ENCODE measurements at regions not wholly inside any gene's neighbourhood (a gene's known extent, or its start where the extent isn't known, plus 50 kb on each side); places are given as distances from the start of the nearest gene placed in this dataset.

DNA sequence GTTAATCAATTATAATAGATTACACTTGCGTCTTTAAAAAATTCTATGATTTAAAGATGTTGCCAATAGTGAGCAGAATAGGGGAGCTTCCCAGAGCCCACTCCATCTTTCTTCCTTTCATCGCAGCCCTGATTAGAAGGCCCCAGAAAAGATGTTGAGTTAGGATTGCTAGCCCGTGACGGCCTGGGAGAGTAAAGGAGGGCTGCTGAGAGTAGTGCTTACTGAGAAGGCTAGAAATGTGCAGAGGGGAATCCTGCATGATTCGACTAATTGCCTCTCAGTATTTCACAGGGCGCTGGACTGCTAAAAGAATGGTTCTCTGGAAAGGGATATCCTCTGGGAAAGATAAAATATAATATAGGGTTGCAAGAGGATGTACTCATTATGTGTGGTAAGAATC, 160.5 kb downstream of the C11orf87 start:
- TF ChIP-seq POLR2A (IDR thresholded peaks at IDR 0.05) (no peak), POLR2AphosphoS5 (IDR thresholded peaks at IDR 0.05) (no peak)
- TF ChIP-seq, protein P1, sequence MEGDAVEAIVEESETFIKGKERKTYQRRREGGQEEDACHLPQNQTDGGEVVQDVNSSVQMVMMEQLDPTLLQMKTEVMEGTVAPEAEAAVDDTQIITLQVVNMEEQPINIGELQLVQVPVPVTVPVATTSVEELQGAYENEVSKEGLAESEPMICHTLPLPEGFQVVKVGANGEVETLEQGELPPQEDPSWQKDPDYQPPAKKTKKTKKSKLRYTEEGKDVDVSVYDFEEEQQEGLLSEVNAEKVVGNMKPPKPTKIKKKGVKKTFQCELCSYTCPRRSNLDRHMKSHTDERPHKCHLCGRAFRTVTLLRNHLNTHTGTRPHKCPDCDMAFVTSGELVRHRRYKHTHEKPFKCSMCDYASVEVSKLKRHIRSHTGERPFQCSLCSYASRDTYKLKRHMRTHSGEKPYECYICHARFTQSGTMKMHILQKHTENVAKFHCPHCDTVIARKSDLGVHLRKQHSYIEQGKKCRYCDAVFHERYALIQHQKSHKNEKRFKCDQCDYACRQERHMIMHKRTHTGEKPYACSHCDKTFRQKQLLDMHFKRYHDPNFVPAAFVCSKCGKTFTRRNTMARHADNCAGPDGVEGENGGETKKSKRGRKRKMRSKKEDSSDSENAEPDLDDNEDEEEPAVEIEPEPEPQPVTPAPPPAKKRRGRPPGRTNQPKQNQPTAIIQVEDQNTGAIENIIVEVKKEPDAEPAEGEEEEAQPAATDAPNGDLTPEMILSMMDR (IDR thresholded peaks at IDR 0.05) = no peak
- Histone ChIP-seq H3K4me1 (replicated peaks) (no peaks in the 10 kb centered on the region), H3K27ac (no peak overlapping the region), H3K4me3 (no peak overlapping the region), H3K27me3 (replicated peaks; ENCODE audit: insufficient read depth) (no peaks in the 10 kb centered on the region), H3K36me3 (no peaks in the 10 kb centered on the region), H3K9me3 (no peaks in the 10 kb centered on the region)
- 79% methylated on average over 6 of the region's 6 CpGs for WGBS
- intact Hi-C loops (cut with DNase I) = no loop called here
- no peak for DNase-seq (ENCODE audit: low spot score)

DNA sequence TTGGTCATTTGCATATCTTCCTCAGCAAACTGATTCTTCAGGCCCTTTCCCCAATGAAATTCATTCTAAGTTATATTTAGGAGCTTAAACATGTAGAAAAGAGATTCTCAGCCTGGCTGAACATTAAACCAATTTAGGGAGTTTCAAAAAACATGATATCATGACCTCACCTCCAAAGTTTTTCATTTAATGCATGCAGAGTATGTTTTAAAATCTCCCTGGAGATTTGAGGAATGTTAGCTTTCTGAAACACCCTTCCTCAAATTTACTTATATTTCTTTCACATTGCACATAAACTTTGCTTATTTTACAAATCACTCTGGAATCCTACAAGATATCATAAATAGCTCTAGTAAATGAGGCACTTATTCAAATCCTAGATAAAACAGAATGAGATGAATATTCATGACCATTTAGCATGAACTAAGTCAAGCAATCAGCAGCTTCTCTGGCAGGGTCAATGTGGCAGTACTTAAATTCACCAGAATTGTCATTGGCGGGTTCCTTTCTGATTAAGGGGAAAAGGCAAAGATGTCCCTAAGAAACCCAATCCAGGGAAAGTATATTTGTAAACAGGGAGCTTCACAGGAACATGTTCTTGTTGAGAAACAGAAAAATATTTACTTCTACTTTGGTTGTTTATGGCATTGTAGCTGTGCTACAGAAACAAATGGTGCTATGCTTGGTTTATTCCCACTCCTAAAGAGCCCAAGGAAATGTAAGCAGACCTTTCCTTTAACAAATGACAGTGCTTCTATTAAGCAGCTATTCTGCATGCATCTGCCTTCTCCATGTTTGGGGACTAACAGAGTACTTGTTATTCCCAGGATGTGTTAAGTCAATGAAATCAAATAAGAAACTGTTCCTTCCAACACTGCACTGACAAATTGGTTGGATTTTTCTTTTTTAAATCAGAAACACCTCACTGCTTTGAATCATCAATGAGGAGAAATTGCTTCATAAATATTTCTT, 162.3 kb downstream of the C11orf87 start:
- TF ChIP-seq POLR2AphosphoS5 (IDR thresholded peaks at IDR 0.05) = no peak
- no peak for TF ChIP-seq POLR2A (IDR thresholded peaks at IDR 0.05)
- TF ChIP-seq, protein P1 (IDR thresholded peaks at IDR 0.05) = no peak
- Histone ChIP-seq H3K4me3 (no peak overlapping the region), H3K36me3 (no peaks in the 10 kb centered on the region), H3K27ac (no peak overlapping the region), H3K4me1 (replicated peaks) (no peaks in the 10 kb centered on the region), H3K27me3 (replicated peaks; ENCODE audit: insufficient read depth) (no peaks in the 10 kb centered on the region), H3K9me3 (no peaks in the 10 kb centered on the region)
- intact Hi-C loops (cut with DNase I) = no loop called here
- no peak for DNase-seq (ENCODE audit: low spot score)
- WGBS = 94% methylated on average over 1 of the region's 1 CpG

GRCh38 chr11:109586789-109587188, 164.8 kb downstream of the C11orf87 start:
- H3K4me1 ChIP-seq (replicated peaks) = no peaks in the 10 kb centered on the region
- WGBS = 54% methylated on average over 2 of the region's 2 CpGs
- H3K27ac ChIP-seq = no peak overlapping the region
- H3K9me3 ChIP-seq = no peaks in the 10 kb centered on the region
- intact Hi-C loops (cut with DNase I) = no loop called here
- no peaks in the 10 kb centered on the region for H3K27me3 ChIP-seq (replicated peaks; ENCODE audit: insufficient read depth)
- H3K36me3 ChIP-seq = no peaks in the 10 kb centered on the region
- H3K4me3 ChIP-seq = no peak overlapping the region
- DNase-seq (ENCODE audit: low spot score) = no peak
- TF ChIP-seq, protein P1 (IDR thresholded peaks at IDR 0.05) = no peak
- TF ChIP-seq POLR2A (IDR thresholded peaks at IDR 0.05) = no peak

- Histone ChIP-seq H3K4me3 (no peak overlapping the region), H3K4me1 (replicated peaks) (no peaks in the 10 kb centered on the region), H3K9me3 (no peaks in the 10 kb centered on the region), H3K27ac (no peak overlapping the region), H3K36me3 (no peaks in the 10 kb centered on the region), H3K27me3 (replicated peaks; ENCODE audit: insufficient read depth) (no peaks in the 10 kb centered on the region)
- intact Hi-C loops (cut with DNase I) = no loop called here
- no peak for TF ChIP-seq POLR2AphosphoS5 (IDR thresholded peaks at IDR 0.05)
- no peak for TF ChIP-seq POLR2A (IDR thresholded peaks at IDR 0.05)
- TF ChIP-seq, protein P1 (IDR thresholded peaks at IDR 0.05) = no peak
- DNase-seq (ENCODE audit: low spot score) = no peak
Measured at GRCh38 chr11:109590782-109591181, 168.8 kb downstream of the C11orf87 start.

GRCh38 chr11:109597336-109597735, 175.3 kb downstream of the C11orf87 start:
- Histone ChIP-seq H3K27ac (no peak overlapping the region), H3K4me3 (no peak overlapping the region), H3K9me3 (no peaks in the 10 kb centered on the region), H3K36me3 (no peaks in the 10 kb centered on the region), H3K27me3 (replicated peaks; ENCODE audit: insufficient read depth) (no peaks in the 10 kb centered on the region), H3K4me1 (replicated peaks) (no peaks in the 10 kb centered on the region)
- TF ChIP-seq, protein P1 (IDR thresholded peaks at IDR 0.05) = no peak
- TF ChIP-seq POLR2A (IDR thresholded peaks at IDR 0.05) = no peak
- no peak for TF ChIP-seq POLR2AphosphoS5 (IDR thresholded peaks at IDR 0.05)
- DNase-seq (ENCODE audit: low spot score) = no peak
- intact Hi-C loops (cut with DNase I) = no loop called here
- WGBS = 88% methylated on average over 4 of the region's 4 CpGs

Data from prostate gland (tissue), 2 donors.